CD4-positive, alpha-beta memory T cell (primary cell): ENCODE measurements at regions not wholly inside any gene's neighbourhood (a gene's known extent, or its start where the extent isn't known, plus 50 kb on each side); places are given as distances from the start of the nearest gene placed in this dataset. TPM values are rescaled to one million over a fixed set of nuclear protein-coding genes. Genes with fewer than 3 reads are reported as not detected.
"Not testable (repeated sequence)": the region's sequence is repeated elsewhere in the genome, so short reads cannot be mapped to it uniquely, and the experiment has no call there.

Experiments used
- CTCF ChIA-PET: fragments of 350-600 bp; sonication (Branson Sonifier 250); formaldehyde crosslinking; loops from one replicate; lab custom pipeline; 2021; ENCODE audit warnings: inconsistent platforms; ENCODE audit not compliant: partially characterized antibody; lab: Charles Lee
- POLR2A ChIA-PET: fragments of 350-600 bp; sonication (Branson Sonifier 250); formaldehyde crosslinking; loops from one replicate; lab custom pipeline; 2021; ENCODE audit not compliant: partially characterized antibody; lab: Charles Lee
- DNase-seq, 5 donors: peaks; one replicate each; pipeline versions ENCODE4 v3.0.0 to v3.0.0-alpha.2; 2020 to 2022; ENCODE audit warnings: mixed read lengths in 1 of 5
- H3K27ac ChIP-seq: one replicate; pipeline ENCODE4 v1.7.0; 2013; ENCODE audit warnings: low read depth, low read length
- H3K27me3 ChIP-seq: 2 replicates; pipeline ENCODE4 v1.7.0; 2013; ENCODE audit warnings: mild to moderate bottlenecking, low read length, moderate library complexity; ENCODE audit not compliant: insufficient read depth
- H3K36me3 ChIP-seq: 2 replicates; pipeline ENCODE4 v1.7.0; 2013; ENCODE audit warnings: mild to moderate bottlenecking, low read length, moderate library complexity; ENCODE audit not compliant: insufficient read depth
- H3K4me1 ChIP-seq: 2 replicates; pipeline ENCODE4 v1.7.0; 2013; ENCODE audit warnings: mild to moderate bottlenecking, low read length, moderate library complexity; ENCODE audit not compliant: insufficient read depth
- H3K4me3 ChIP-seq, 2 donors: one replicate each; pipeline ENCODE4 v1.7.0; 2013; ENCODE audit warnings: low read length in 2 of 2, mild to moderate bottlenecking in 1 of 2
- H3K9me3 ChIP-seq, 2 donors: one replicate each; pipeline ENCODE4 v1.7.0; 2013; ENCODE audit warnings: low read length in 2 of 2, control low read depth in 1 of 2; ENCODE audit not compliant: control insufficient read depth in 1 of 2
- H3K27ac Mint-ChIP-seq, 7 donors: one replicate each; pipeline ENCODE4 v1.8.0; 2020 to 2021; ENCODE audit warnings: mixed read lengths in 7 of 7, mild to moderate bottlenecking in 6 of 7, inconsistent platforms in 3 of 7, moderate library complexity in 3 of 7
- H3K27me3 Mint-ChIP-seq, 2 donors: one replicate each; pipeline ENCODE4 v1.8.0; 2020 to 2021; ENCODE audit warnings: mixed read lengths in 2 of 2
- H3K36me3 Mint-ChIP-seq, 2 donors: one replicate each; pipeline ENCODE4 v1.8.0; 2020 to 2021; ENCODE audit warnings: mixed read lengths in 2 of 2, inconsistent platforms in 1 of 2, mild to moderate bottlenecking in 1 of 2
- H3K4me1 Mint-ChIP-seq, 4 donors: one replicate each; pipeline ENCODE4 v1.8.0; 2020 to 2021; ENCODE audit warnings: mixed read lengths in 4 of 4, mild to moderate bottlenecking in 1 of 4
- H3K4me3 Mint-ChIP-seq, 8 donors: one replicate each; pipeline ENCODE4 v1.8.0; 2020 to 2021; ENCODE audit warnings: mixed read lengths in 8 of 8, mild to moderate bottlenecking in 7 of 8, moderate library complexity in 6 of 8, inconsistent platforms in 3 of 8
- H3K9me3 Mint-ChIP-seq, 8 donors: one replicate each; pipeline ENCODE4 v1.8.0; 2020 to 2021; ENCODE audit warnings: mixed read lengths in 8 of 8, mild to moderate bottlenecking in 5 of 8, inconsistent platforms in 3 of 8, moderate library complexity in 1 of 8
- intact Hi-C: fragments of 100-400 bp; cut with micrococcal nuclease; formaldehyde crosslinking; loops from one replicate; pipeline ENCODE4 v1.15.1; 2023
- microRNA-seq: library from miRNA; unstranded; fragments of <30 nt; microRNA quantifications from one replicate; pipeline ENCODE4 v1.2.0, GENCODE V29; 2021; ENCODE audit warnings: borderline replicate concordance, borderline number of aligned reads, borderline microRNAs expressed, mixed read lengths

- H3K9me3 Mint-ChIP-seq, H3K27ac Mint-ChIP-seq, POLR2A ChIA-PET, H3K4me3 Mint-ChIP-seq, DNase-seq, H3K36me3 Mint-ChIP-seq, H3K4me3 ChIP-seq, H3K27me3 ChIP-seq, CTCF ChIA-PET, H3K9me3 ChIP-seq, H3K4me1 ChIP-seq, H3K27me3 Mint-ChIP-seq, H3K27ac ChIP-seq, intact Hi-C loops, H3K36me3 ChIP-seq, H3K4me1 Mint-ChIP-seq: not testable (repeated sequence)
These were observed 58.1 kb upstream of the NBPF11 start for GRCh38 chr1:148210166-148210565.

GRCh38 chr1:148202013-148202412 lies 49.9 kb upstream of the NBPF11 start:
- POLR2A ChIA-PET, H3K27ac Mint-ChIP-seq, H3K4me3 ChIP-seq, H3K36me3 ChIP-seq, H3K9me3 Mint-ChIP-seq, H3K36me3 Mint-ChIP-seq, intact Hi-C loops, H3K27me3 Mint-ChIP-seq, DNase-seq, H3K27ac ChIP-seq, H3K4me1 ChIP-seq, H3K9me3 ChIP-seq, H3K4me1 Mint-ChIP-seq, CTCF ChIA-PET, H3K27me3 ChIP-seq, H3K4me3 Mint-ChIP-seq: not testable (repeated sequence)

Small RNA genes lying in the stretch of these regions (microRNA-seq; reads per million reads assigned to microRNA genes)
- gene MIR5087 (not detected), gene MIR6077 (not detected)
